ENCODE measurements at regions not wholly inside any gene's neighbourhood (a gene's known extent, or its start where the extent isn't known, plus 50 kb on each side); places are given as distances from the start of the nearest gene placed in this dataset.

DNA sequence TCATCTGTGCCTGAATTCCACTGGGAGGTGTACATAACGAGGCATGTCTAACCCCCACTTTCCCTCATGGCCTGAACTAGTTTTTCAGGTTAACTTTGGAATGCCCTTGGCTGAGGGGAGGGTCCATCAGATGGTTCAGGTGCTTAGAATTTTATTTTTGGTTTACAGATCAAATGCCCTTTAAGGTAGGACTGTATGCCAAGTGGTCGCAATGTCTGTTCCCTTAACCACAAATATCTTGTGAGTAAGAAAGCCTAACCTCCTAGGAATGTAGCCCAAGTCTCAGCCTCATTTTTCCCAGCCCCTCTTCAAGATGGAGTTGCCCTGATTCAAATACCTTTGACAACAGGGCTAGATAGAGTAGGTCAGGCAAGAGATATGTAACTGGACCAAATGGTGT, 78.4 kb downstream of the RNASET2 start:
- ATAC-seq: no peak
- Histone ChIP-seq H3K4me1 (ENCODE audit: low read depth) (no peaks in the 10 kb centered on the region), H3K4me3 (no peak overlapping the region), H3K9me3 (no peaks in the 10 kb centered on the region), H3K36me3 (ENCODE audit: low read depth) (no peaks in the 10 kb centered on the region)
- intact Hi-C loops (cut with DNase I, micrococcal nuclease): no loop called here
- no peak for DNase-seq
- no peak for TF ChIP-seq CTCF (IDR thresholded peaks at IDR 0.05)

DNA sequence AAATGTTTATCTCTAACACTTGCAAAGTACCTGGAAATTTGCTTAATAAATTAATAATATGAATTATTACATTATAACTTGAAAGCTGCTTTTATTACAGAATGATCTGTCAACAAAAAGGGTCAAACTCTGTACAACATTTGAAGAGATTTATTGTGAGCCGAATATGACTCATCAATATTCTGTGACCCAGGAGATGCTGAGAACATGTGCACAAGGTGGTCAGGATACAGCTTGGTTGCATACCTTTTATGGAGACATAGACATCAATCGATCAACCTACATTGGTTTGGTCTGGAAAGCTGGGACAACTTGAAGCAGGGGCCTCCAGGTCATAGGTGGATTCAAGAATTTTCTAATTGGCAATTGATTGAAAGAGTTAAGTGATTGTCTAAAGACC, 79.0 kb downstream of the RNASET2 start:
- TF ChIP-seq CTCF (IDR thresholded peaks at IDR 0.05): no peak
- no peak for DNase-seq
- Histone ChIP-seq H3K4me3 (no peak overlapping the region), H3K4me1 (ENCODE audit: low read depth) (no peaks in the 10 kb centered on the region), H3K9me3 (no peaks in the 10 kb centered on the region), H3K36me3 (ENCODE audit: low read depth) (no peaks in the 10 kb centered on the region)
- intact Hi-C loops (cut with DNase I, micrococcal nuclease): no loop called here
- no peak for ATAC-seq

DNA sequence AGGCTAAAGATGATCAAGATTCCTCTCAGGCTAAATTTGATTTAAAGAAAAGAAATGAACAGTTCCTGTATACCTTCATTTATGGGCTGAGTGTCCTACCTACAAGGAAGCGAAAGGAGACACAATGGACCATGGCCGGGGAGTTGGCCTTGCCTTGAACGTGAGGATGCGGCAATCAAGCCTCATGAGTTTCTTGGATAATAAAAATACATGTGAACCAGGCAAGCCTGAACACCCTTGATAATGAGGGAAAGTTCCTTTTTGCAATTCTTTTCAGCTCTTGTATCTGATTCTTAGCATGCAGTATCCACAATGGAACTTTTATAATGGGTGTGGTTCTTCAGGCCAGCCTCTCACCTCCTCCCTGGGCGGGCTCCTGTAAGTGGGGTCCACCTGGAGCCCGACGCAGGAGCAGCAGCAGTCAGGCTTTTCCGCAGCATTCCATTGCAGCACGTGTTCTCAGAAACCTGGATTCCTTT, 83.8 kb downstream of the RNASET2 start:
- Histone ChIP-seq H3K36me3 (ENCODE audit: low read depth) (no peaks in the 10 kb centered on the region), H3K4me1 (ENCODE audit: low read depth) (no peaks in the 10 kb centered on the region), H3K9me3 (no peaks in the 10 kb centered on the region), H3K4me3 (no peak overlapping the region)
- intact Hi-C loops (cut with DNase I, micrococcal nuclease): no loop called here
- no peak for TF ChIP-seq CTCF (IDR thresholded peaks at IDR 0.05)
- peak in 1 of 3 donors; percentile 10 for DNase-seq
- ATAC-seq: peak; percentile 76

DNA sequence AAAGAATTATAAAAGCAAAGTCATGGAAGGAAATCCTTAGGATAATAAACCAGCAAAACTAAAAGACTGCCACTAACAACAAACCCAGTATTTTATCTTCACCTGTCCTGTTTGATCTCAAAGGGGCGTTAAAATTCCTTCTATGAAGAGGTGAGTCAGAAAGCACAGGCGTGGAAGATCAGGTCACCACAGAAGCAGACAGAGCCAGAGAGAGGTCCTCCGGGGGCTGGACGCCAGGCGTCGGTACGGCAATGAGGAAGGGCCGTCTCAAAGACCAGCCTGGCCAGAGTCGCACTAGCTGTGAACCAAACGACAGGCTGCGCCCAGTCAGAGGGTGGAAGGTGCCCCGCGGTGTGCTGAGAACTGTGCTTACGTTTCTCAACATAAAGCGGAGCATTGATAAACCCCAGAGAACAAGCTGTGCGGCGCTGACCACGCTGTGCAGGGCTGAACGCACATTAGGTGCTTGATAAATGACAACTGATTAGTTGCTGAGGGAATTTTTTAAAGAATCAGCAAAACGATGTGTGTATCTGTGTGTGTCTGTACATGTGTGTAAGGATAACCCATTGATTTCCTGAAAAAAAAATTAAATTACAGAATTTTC, 85.6 kb downstream of the RNASET2 start:
- DNase-seq (no peak), ATAC-seq (no peak)
- no peak overlapping the region for H3K4me3 ChIP-seq
- no peaks in the 10 kb centered on the region for H3K4me1 ChIP-seq (ENCODE audit: low read depth)
- intact Hi-C loops (cut with DNase I, micrococcal nuclease): no loop called here
- no peak for TF ChIP-seq CTCF (IDR thresholded peaks at IDR 0.05)
- H3K9me3 ChIP-seq: no peaks in the 10 kb centered on the region
- no peaks in the 10 kb centered on the region for H3K36me3 ChIP-seq (ENCODE audit: low read depth)

DNA sequence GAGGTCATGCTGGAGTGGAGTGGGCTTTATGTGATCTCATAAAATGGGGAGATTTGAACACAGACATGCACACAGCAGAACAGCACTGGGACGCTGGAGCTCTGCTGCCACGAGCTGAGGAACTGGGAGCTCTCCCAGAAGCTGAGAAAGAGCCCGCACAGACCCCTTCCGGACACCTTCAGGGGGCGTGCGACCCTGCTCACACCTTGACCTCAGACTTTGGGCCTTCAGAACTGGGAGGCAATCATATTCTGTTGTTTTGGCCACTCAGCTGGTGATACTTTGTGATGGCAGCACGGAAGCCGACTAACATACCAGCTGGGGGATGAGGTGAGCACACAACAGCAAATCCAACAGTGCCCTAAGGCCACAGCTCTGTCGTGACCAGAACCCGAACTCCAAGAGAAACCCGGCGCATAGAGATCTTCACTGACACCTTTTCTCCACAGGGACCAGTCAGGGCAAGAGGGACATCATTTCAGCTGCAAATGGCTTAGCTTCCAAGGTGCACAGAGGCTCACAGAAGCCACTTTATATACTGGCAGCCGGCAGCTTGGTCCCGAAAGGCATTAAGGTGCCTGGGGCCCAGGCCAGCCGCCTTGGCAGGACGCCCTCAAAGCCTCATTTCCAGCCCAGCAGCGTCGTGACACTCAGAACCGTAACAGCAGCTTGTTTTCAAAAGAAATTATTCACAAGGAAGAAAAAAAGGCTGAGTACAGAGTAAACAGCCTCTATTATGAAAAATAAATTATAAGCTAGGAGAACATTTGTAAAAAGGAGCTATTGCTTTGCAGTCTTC, 89.3 kb downstream of the RNASET2 start:
- Histone ChIP-seq H3K4me1 (ENCODE audit: low read depth) (peaks cover 3% of the 10 kb centered on the region), H3K4me3 (no peak overlapping the region), H3K36me3 (ENCODE audit: low read depth) (no peaks in the 10 kb centered on the region), H3K9me3 (no peaks in the 10 kb centered on the region)
- intact Hi-C loops (cut with DNase I, micrococcal nuclease): no loop called here
- DNase-seq (no peak), ATAC-seq (no peak)
- no peak for TF ChIP-seq CTCF (IDR thresholded peaks at IDR 0.05)
